H1 (cell line): ENCODE measurements at regions not wholly inside any gene's neighbourhood (a gene's known extent, or its start where the extent isn't known, plus 50 kb on each side); places are given as distances from the start of the nearest gene placed in this dataset.

Experiments
- CTCF ChIA-PET: fragments of 300-600 bp; sonication (Branson Sonifier 250); formaldehyde crosslinking; loops from one replicate; lab custom pipeline; 2021; ENCODE audit not compliant: partially characterized antibody; lab: Charles Lee
- POLR2A ChIA-PET: fragments of 300-600 bp; sonication (Branson Sonifier 250); formaldehyde crosslinking; loops from one replicate; lab custom pipeline; 2021; ENCODE audit warnings: inconsistent platforms; ENCODE audit not compliant: partially characterized antibody; lab: Charles Lee
- DNase-seq, 2 experiments: peaks; one replicate each; pipeline versions ENCODE4 v3.0.0 to v3.0.0-alpha.2; 2010 to 2022; ENCODE audit warnings: low spot score in 2 of 2, low read depth in 1 of 2, mixed read lengths in 1 of 2
- FAIRE-seq: peaks from 2 replicates; lab custom pipeline; 2011; peaks lifted over from hg19 to GRCh38; lab: Jason Lieb, UNC
- H2AFZ ChIP-seq: 2 replicates; pipeline ENCODE4 v1.8.1; 2012; ENCODE audit warnings: low read length, inconsistent platforms
- H2AK5ac ChIP-seq: 2 replicates; pipeline ENCODE4 v1.6.1; 2013; ENCODE audit warnings: low read depth, low read length
- H2BK120ac ChIP-seq: replicated peaks from 2 replicates; pipeline ENCODE3; 2013; ENCODE audit warnings: low read depth, low read length, inconsistent platforms
- H2BK12ac ChIP-seq: 2 replicates; pipeline ENCODE4 v1.6.1; 2013; ENCODE audit warnings: low read depth, low read length
- H2BK15ac ChIP-seq: 2 replicates; pipeline ENCODE4 v1.6.1; 2013; ENCODE audit warnings: low read length
- H2BK20ac ChIP-seq: 2 replicates; pipeline ENCODE4 v1.6.1; 2013; ENCODE audit warnings: low read length
- H2BK5ac ChIP-seq: 2 replicates; pipeline ENCODE4 v1.6.1; 2013; ENCODE audit warnings: low read depth, low read length
- H3K14ac ChIP-seq: 2 replicates; pipeline ENCODE4 v1.6.1; 2013; ENCODE audit warnings: inconsistent platforms; ENCODE audit not compliant: insufficient read length
- H3K18ac ChIP-seq: 2 replicates; pipeline ENCODE4 v1.6.1; 2013; ENCODE audit warnings: low read length; ENCODE audit errors: extremely low read depth
- H3K23ac ChIP-seq: 2 replicates; pipeline ENCODE4 v1.6.1; 2013; ENCODE audit warnings: inconsistent platforms; ENCODE audit not compliant: insufficient read length
- H3K23me2 ChIP-seq: 2 replicates; pipeline ENCODE4 v1.6.1; 2013; ENCODE audit warnings: low read depth, low read length
- H3K27ac ChIP-seq: 2 replicates; pipeline ENCODE4 v1.6.1; 2011; ENCODE audit warnings: low read depth, low read length, inconsistent platforms
- H3K27me3 ChIP-seq, 4 experiments: replicated peaks in 1 of 4; 1 replicate in 1 of 4; 2 replicates in 3 of 4; pipeline versions ENCODE4 v1.6.1 to v1.8.1; 2011 to 2013; ENCODE audit warnings: low read length in 3 of 4, mild to moderate bottlenecking in 3 of 4, inconsistent platforms in 2 of 4, mixed read lengths in 2 of 4, moderate library complexity in 1 of 4; ENCODE audit not compliant: control insufficient read depth in 3 of 4, insufficient read depth in 3 of 4; ENCODE audit errors: extremely low read depth in 1 of 4
- H3K36me3 ChIP-seq, 4 experiments: 2 replicates each; pipeline versions ENCODE4 v1.6.1 to v1.8.1; 2011 to 2013; ENCODE audit warnings: mild to moderate bottlenecking in 4 of 4, low read length in 3 of 4, moderate library complexity in 2 of 4, control low read depth in 1 of 4, inconsistent platforms in 1 of 4; ENCODE audit not compliant: insufficient read depth in 4 of 4, control insufficient read depth in 2 of 4
- H3K4ac ChIP-seq: replicated peaks from 2 replicates; pipeline ENCODE3; 2013; ENCODE audit warnings: low read length, low read depth, mixed read lengths, inconsistent platforms; ENCODE audit not compliant: insufficient read length
- H3K4me1 ChIP-seq, 4 experiments: replicated peaks in 1 of 4; 1 replicate in 1 of 4; 2 replicates in 3 of 4; pipeline versions ENCODE4 v1.6.1 to v1.8.1; 2011 to 2013; ENCODE audit warnings: low read length in 3 of 4, inconsistent platforms in 2 of 4, mixed read lengths in 1 of 4; ENCODE audit not compliant: insufficient read depth in 4 of 4, control insufficient read depth in 3 of 4
- H3K4me2 ChIP-seq, 2 experiments: 2 replicates each; pipeline versions ENCODE4 v1.6.1 to v1.8.1; 2011 to 2013; ENCODE audit warnings: low read depth in 2 of 2, low read length in 2 of 2, control low read depth in 1 of 2, inconsistent platforms in 1 of 2, mild to moderate bottlenecking in 1 of 2; ENCODE audit not compliant: insufficient read depth in 1 of 2
- H3K4me3 ChIP-seq, 4 experiments: fragments of 200-600, 300-600 bp in 1 of 4; sonication (generic), shearing (Covaris generic), sonication (Bioruptor Twin) in 1 of 4; 2 replicates each; pipeline versions ENCODE4 v1.5.1 to v1.8.1; 2011 to 2016; ENCODE audit warnings: low read length in 4 of 4, low read depth in 3 of 4, control low read depth in 2 of 4, inconsistent platforms in 2 of 4, mild to moderate bottlenecking in 2 of 4, mixed read lengths in 1 of 4, moderate library complexity in 1 of 4; ENCODE audit not compliant: insufficient read depth in 2 of 4; ENCODE audit errors: extremely low read depth in 1 of 4
- H3K56ac ChIP-seq: replicated peaks from 2 replicates; pipeline ENCODE3; 2013; ENCODE audit warnings: low read depth, mild to moderate bottlenecking, mixed read lengths, low read length, inconsistent platforms; ENCODE audit not compliant: insufficient read length
- H3K79me1 ChIP-seq: 2 replicates; pipeline ENCODE4 v1.6.1; 2013; ENCODE audit warnings: low read depth, low read length, control low read depth
- H3K79me2 ChIP-seq, 2 experiments: 2 replicates each; pipeline versions ENCODE4 v1.6.1 to v1.8.1; 2012 to 2013; ENCODE audit warnings: low read length in 2 of 2, mild to moderate bottlenecking in 2 of 2, inconsistent platforms in 1 of 2; ENCODE audit not compliant: insufficient read depth in 2 of 2, control insufficient read depth in 1 of 2
- H3K9ac ChIP-seq, 4 experiments: replicated peaks in 1 of 4; 1 replicate in 1 of 4; 2 replicates in 3 of 4; pipeline versions ENCODE4 v1.6.1 to v1.8.1; 2011 to 2013; ENCODE audit warnings: low read depth in 3 of 4, low read length in 3 of 4, control low read depth in 2 of 4, mild to moderate bottlenecking in 2 of 4, moderate library complexity in 2 of 4, inconsistent platforms in 1 of 4; ENCODE audit errors: extremely low read depth in 1 of 4
- H3K9me3 ChIP-seq, 2 experiments: 2 replicates each; pipeline versions ENCODE4 v1.6.1 to v1.8.1; 2012 to 2013; ENCODE audit warnings: mild to moderate bottlenecking in 2 of 2, moderate library complexity in 2 of 2, control low read depth in 1 of 2, inconsistent platforms in 1 of 2, low read depth in 1 of 2, low read length in 1 of 2, mixed read lengths in 1 of 2; ENCODE audit not compliant: insufficient read depth in 2 of 2
- H4K20me1 ChIP-seq, 2 experiments: replicated peaks in 1 of 2; 2 replicates each; pipeline versions ENCODE3 to v1.8.1; 2011 to 2013; ENCODE audit warnings: inconsistent platforms in 2 of 2, low read length in 2 of 2, mild to moderate bottlenecking in 1 of 2; ENCODE audit not compliant: insufficient read depth in 2 of 2, control insufficient read depth in 1 of 2
- H4K5ac ChIP-seq: 2 replicates; pipeline ENCODE4 v1.6.1; 2013; ENCODE audit warnings: low read length, low read depth, mixed read lengths, inconsistent platforms; ENCODE audit not compliant: insufficient read length
- H4K8ac ChIP-seq: 2 replicates; pipeline ENCODE4 v1.8.0; 2013; ENCODE audit warnings: mild to moderate bottlenecking, moderate library complexity, low read length, inconsistent platforms; ENCODE audit not compliant: insufficient read depth; ENCODE audit errors: extremely low read depth
- H4K91ac ChIP-seq: replicated peaks from 2 replicates; pipeline ENCODE3; 2013; ENCODE audit warnings: low read length, mixed read lengths, inconsistent platforms; ENCODE audit not compliant: insufficient read length
- BCL11A ChIP-seq, 2 experiments: IDR thresholded peaks; one replicate each; pipeline ENCODE4 v1.6.1; 2011; ENCODE audit warnings: low read depth in 2 of 2, low read length in 2 of 2, mild to moderate bottlenecking in 2 of 2
- EGR1 ChIP-seq: IDR thresholded peaks from 2 replicates; pipeline ENCODE4 v1.6.1; 2011; ENCODE audit warnings: low read depth, low read length, borderline replicate concordance
- SIX5 ChIP-seq: IDR thresholded peaks from 2 replicates; pipeline ENCODE4 v1.6.1; 2011; ENCODE audit warnings: mild to moderate bottlenecking, low read depth, low read length
- SUZ12 ChIP-seq: fragments of 200-600 bp; sonication (generic); IDR thresholded peaks from 2 replicates; pipeline ENCODE4 v1.6.1; 2012; ENCODE audit warnings: mild to moderate bottlenecking, inconsistent platforms, low read length, moderate library complexity, mixed read lengths
- WGBS, 2 experiments: shearing (Covaris generic) in 1 of 2; methylation state at CpG; one replicate each; pipeline versions ENCODE4 v1.1.6 to v1.1.7; 2013 to 2015; ENCODE audit warnings: low lambda C conversion rate in 2 of 2, mixed read lengths in 2 of 2, inconsistent platforms in 1 of 2, low coverage in 1 of 2, missing lambda C conversion rate in 1 of 2; ENCODE audit not compliant: insufficient replicate concordance in 2 of 2, insufficient coverage in 1 of 2, insufficient read length in 1 of 2; ENCODE audit errors: extremely low coverage in 1 of 2, missing lambda C conversion rate in 1 of 2; 5-methylcytosine and 5-hydroxymethylcytosine counted together

DNA sequence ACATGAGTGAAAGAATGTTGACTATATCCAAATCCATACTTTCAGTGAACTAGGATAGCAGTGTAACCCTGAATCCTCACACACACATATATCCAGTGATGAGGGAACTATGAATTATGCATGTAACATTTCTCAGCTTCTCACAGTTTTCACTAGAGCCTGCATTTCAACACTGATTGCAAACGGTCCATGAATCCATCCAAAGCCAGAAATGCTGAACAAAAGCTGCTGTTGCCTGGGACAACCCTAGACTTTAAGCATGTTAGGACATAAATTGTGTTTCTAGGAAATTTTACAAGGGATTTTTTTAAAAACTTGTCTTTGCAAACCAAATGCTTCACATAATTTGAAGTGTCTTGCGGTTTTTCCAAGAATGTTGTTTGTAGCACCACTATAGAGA is 2010.0 kb upstream of the WWC1 start:
- H4K5ac ChIP-seq, result no peak overlapping the region
- H2BK20ac ChIP-seq, result no peak overlapping the region
- no peak overlapping the region for H2BK15ac ChIP-seq
- no peaks in the 10 kb centered on the region for H3K23me2 ChIP-seq
- H3K4me1 ChIP-seq, result no peaks in the 10 kb centered on the region; a peak in 1 of 7 replicates
- no peaks in the 10 kb centered on the region for H3K36me3 ChIP-seq
- DNase-seq (no peak), FAIRE-seq (no peak)
- no peak overlapping the region for H3K4me2 ChIP-seq
- H4K91ac ChIP-seq, result no peak overlapping the region
- H3K18ac ChIP-seq, result no peak overlapping the region
- TF ChIP-seq SIX5 (no peak), SUZ12 (no peak), EGR1 (no peak), BCL11A (IDR thresholded peaks at IDR 0.05; ENCODE audit: low read depth in 2 of 2, low read length in 2 of 2) (no peak)
- no peak overlapping the region for H3K27ac ChIP-seq
- no peak overlapping the region for H4K8ac ChIP-seq
- H3K79me2 ChIP-seq, result no peaks in the 10 kb centered on the region
- H3K79me1 ChIP-seq, result no peaks in the 10 kb centered on the region
- H2BK12ac ChIP-seq, result no peak overlapping the region
- WGBS, 2 experiments, result 97% methylated on average over 2 of the region's 2 CpGs; no CpG with 5 or more reads in 1 of the 2 experiments
- CTCF ChIA-PET, result interaction anchor here (1.1 kb wide), 1 partner anchor 15 kb away, joined by 3 read pairs; no protein-coding TSS in a partner anchor
- H2BK5ac ChIP-seq, result no peak overlapping the region
- H3K9me3 ChIP-seq, result no peaks in the 10 kb centered on the region
- no peak overlapping the region for H3K23ac ChIP-seq
- H2AFZ ChIP-seq, result no peak overlapping the region
- no peak overlapping the region for H2BK120ac ChIP-seq
- no peak overlapping the region for H3K9ac ChIP-seq
- POLR2A ChIA-PET, result no interaction called here
- H2AK5ac ChIP-seq, result no peak overlapping the region
- H3K56ac ChIP-seq, result no peak overlapping the region
- no peak overlapping the region for H3K14ac ChIP-seq
- no peak overlapping the region for H3K4ac ChIP-seq
- no peak overlapping the region for H3K4me3 ChIP-seq
- H3K27me3 ChIP-seq, result no peaks in the 10 kb centered on the region
- no peaks in the 10 kb centered on the region for H4K20me1 ChIP-seq
